ENCODE measurements at regions not wholly inside any gene's neighbourhood (a gene's known extent, or its start where the extent isn't known, plus 50 kb on each side); places are given as distances from the start of the nearest gene placed in this dataset.

DNA sequence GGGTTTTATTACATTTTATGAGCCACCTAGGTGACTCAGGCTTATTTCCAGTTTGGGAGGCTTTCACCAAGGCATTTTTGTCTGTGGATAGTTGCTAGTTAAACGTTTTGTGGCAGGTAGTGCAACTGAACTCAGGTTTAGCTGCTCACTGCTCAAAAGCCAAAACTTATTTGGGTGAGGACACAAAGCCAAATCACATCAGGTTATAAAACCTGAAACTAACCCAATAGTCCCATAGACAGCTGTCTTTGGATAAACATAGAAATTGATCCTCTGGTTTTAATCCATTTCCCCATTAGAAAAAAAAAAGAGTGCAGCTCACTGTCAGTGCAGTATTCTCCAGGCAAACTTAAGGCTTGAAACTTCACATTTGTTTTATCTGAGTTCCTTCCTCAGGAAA lies 362.6 kb upstream of the TFPI start:
- TF ChIP-seq GATA2 (IDR thresholded peaks at IDR 0.05; ENCODE audit: low read depth, low read length): no peak
- TF ChIP-seq GATA3 (IDR thresholded peaks at IDR 0.05; ENCODE audit: low read depth, low read length): no peak

Measured in SH-SY5Y (cell line).